ENCODE measurements at regions not wholly inside any gene's neighbourhood (a gene's known extent, or its start where the extent isn't known, plus 50 kb on each side); places are given as distances from the start of the nearest gene placed in this dataset.
A peak's percentile ranks its signal among the peaks of the same experiment; 100 is the strongest.

- peaks cover 47% of the 10 kb centered on the region for H3K9me3 Mint-ChIP-seq
- no peak for DNase-seq (ENCODE audit: low spot score in 2 of 2, unreplicated experiment in 2 of 2)
- TF ChIP-seq CTCF (IDR thresholded peaks at IDR 0.05; ENCODE audit: unreplicated experiment): no peak
- H3K4me3 Mint-ChIP-seq: no peak overlapping the region
- H3K36me3 Mint-ChIP-seq: peaks cover 9% of the 10 kb centered on the region
- no peaks in the 10 kb centered on the region for H3K4me1 Mint-ChIP-seq
- no peaks in the 10 kb centered on the region for H3K27me3 Mint-ChIP-seq (ENCODE audit: low read depth)
- no peak overlapping the region for H3K27ac Mint-ChIP-seq
Measured at GRCh38 chr12:88908345-88908744, 328.1 kb upstream of the KITLG start.

GRCh38 chr12:88904705-88905104 lies 324.4 kb upstream of the KITLG start:
- Mint-ChIP-seq H3K4me3 (no peak overlapping the region), H3K9me3 (peaks cover 18% of the 10 kb centered on the region)

GRCh38 chr12:88903333-88903732 lies 323.1 kb upstream of the KITLG start:
- Mint-ChIP-seq H3K27ac (no peak overlapping the region), H3K36me3 (no peaks in the 10 kb centered on the region), H3K27me3 (ENCODE audit: low read depth) (no peaks in the 10 kb centered on the region), H3K4me1 (peaks cover under 1% of the 10 kb centered on the region), H3K9me3 (peaks cover 10% of the 10 kb centered on the region), H3K4me3 (no peak overlapping the region)
- no peak for TF ChIP-seq CTCF (IDR thresholded peaks at IDR 0.05; ENCODE audit: unreplicated experiment)
- no peak for DNase-seq (ENCODE audit: low spot score in 2 of 2, unreplicated experiment in 2 of 2)

More at GRCh38 chr12:88904705-88905104, 324.4 kb upstream of the KITLG start:
- no peaks in the 10 kb centered on the region for H3K36me3 Mint-ChIP-seq
- H3K27me3 Mint-ChIP-seq (ENCODE audit: low read depth): no peaks in the 10 kb centered on the region
- no peaks in the 10 kb centered on the region for H3K4me1 Mint-ChIP-seq
- no peak for DNase-seq (ENCODE audit: low spot score in 2 of 2, unreplicated experiment in 2 of 2)
- TF ChIP-seq CTCF (IDR thresholded peaks at IDR 0.05; ENCODE audit: unreplicated experiment): no peak
- H3K27ac Mint-ChIP-seq: no peak overlapping the region

- peaks cover 17% of the 10 kb centered on the region for H3K4me1 Mint-ChIP-seq
- H3K27me3 Mint-ChIP-seq (ENCODE audit: low read depth): no peaks in the 10 kb centered on the region
- no peaks in the 10 kb centered on the region for H3K36me3 Mint-ChIP-seq
- H3K9me3 Mint-ChIP-seq: peaks cover 6% of the 10 kb centered on the region
- TF ChIP-seq CTCF (IDR thresholded peaks at IDR 0.05; ENCODE audit: unreplicated experiment): no peak
- no peak for DNase-seq (ENCODE audit: low spot score in 2 of 2, unreplicated experiment in 2 of 2)
- H3K27ac Mint-ChIP-seq: peak overlapping the region; percentile 23
- no peak overlapping the region for H3K4me3 Mint-ChIP-seq
Measured at GRCh38 chr12:88897723-88898122, 317.5 kb upstream of the KITLG start.

GRCh38 chr12:88896958-88897357 lies 316.7 kb upstream of the KITLG start:
- no peak for DNase-seq (ENCODE audit: low spot score in 2 of 2, unreplicated experiment in 2 of 2)
- no peaks in the 10 kb centered on the region for H3K27me3 Mint-ChIP-seq (ENCODE audit: low read depth)
- H3K4me3 Mint-ChIP-seq: no peak overlapping the region
- TF ChIP-seq CTCF (IDR thresholded peaks at IDR 0.05; ENCODE audit: unreplicated experiment): no peak
- no peaks in the 10 kb centered on the region for H3K36me3 Mint-ChIP-seq
- peaks cover 17% of the 10 kb centered on the region for H3K4me1 Mint-ChIP-seq
- peak overlapping the region; percentile 9 for H3K27ac Mint-ChIP-seq
- peaks cover 6% of the 10 kb centered on the region for H3K9me3 Mint-ChIP-seq

GRCh38 chr12:88895634-88896033 lies 315.4 kb upstream of the KITLG start:
- DNase-seq (ENCODE audit: low spot score in 2 of 2, unreplicated experiment in 2 of 2): no peak
- no peak overlapping the region for H3K27ac Mint-ChIP-seq
- peaks cover 11% of the 10 kb centered on the region for H3K9me3 Mint-ChIP-seq
- no peaks in the 10 kb centered on the region for H3K27me3 Mint-ChIP-seq (ENCODE audit: low read depth)
- no peak overlapping the region for H3K4me3 Mint-ChIP-seq
- no peak for TF ChIP-seq CTCF (IDR thresholded peaks at IDR 0.05; ENCODE audit: unreplicated experiment)
- peaks cover 24% of the 10 kb centered on the region for H3K4me1 Mint-ChIP-seq
- H3K36me3 Mint-ChIP-seq: no peaks in the 10 kb centered on the region
